ENCODE measurements at regions not wholly inside any gene's neighbourhood (a gene's known extent, or its start where the extent isn't known, plus 50 kb on each side); places are given as distances from the start of the nearest gene placed in this dataset.

DNA sequence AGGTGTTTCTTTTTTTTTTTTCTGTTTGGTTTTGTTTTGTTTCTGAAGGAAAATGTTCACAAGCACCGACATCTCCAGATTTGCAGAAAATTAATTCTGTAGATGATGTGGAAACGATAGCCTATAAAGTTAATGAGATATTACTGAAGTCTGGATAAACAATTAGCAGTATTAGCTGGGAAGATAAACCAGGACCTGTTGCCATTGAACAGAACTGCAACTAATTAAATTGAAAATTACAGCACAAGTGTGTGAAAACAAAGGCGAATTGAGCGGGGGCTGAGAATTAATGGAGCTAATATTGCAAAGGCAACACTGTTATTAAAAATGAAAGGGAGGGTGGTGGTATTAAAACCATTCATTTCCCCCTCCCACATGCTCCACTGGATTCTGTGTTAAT is 107.5 kb upstream of the AJAP1 start:
- TF ChIP-seq, protein P1, sequence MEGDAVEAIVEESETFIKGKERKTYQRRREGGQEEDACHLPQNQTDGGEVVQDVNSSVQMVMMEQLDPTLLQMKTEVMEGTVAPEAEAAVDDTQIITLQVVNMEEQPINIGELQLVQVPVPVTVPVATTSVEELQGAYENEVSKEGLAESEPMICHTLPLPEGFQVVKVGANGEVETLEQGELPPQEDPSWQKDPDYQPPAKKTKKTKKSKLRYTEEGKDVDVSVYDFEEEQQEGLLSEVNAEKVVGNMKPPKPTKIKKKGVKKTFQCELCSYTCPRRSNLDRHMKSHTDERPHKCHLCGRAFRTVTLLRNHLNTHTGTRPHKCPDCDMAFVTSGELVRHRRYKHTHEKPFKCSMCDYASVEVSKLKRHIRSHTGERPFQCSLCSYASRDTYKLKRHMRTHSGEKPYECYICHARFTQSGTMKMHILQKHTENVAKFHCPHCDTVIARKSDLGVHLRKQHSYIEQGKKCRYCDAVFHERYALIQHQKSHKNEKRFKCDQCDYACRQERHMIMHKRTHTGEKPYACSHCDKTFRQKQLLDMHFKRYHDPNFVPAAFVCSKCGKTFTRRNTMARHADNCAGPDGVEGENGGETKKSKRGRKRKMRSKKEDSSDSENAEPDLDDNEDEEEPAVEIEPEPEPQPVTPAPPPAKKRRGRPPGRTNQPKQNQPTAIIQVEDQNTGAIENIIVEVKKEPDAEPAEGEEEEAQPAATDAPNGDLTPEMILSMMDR (conservative IDR thresholded peaks at IDR 0.05; ENCODE audit: low read depth, low read length), result no peak
- no peak for TF ChIP-seq CHD1 (IDR thresholded peaks at IDR 0.05; ENCODE audit: low read depth, low read length)
- TF ChIP-seq MXI1 (IDR thresholded peaks at IDR 0.05; ENCODE audit: borderline replicate concordance, low read depth, low read length), result no peak
- TF ChIP-seq USF2 (IDR thresholded peaks at IDR 0.05; ENCODE audit: low read depth, low read length), result no peak
- no peak for TF ChIP-seq POLR2A (IDR thresholded peaks at IDR 0.05; ENCODE audit: low read depth, low read length)
- no peak for TF ChIP-seq NFE2L2 (IDR thresholded peaks at IDR 0.05; ENCODE audit: low read depth, low read length)
- TF ChIP-seq RCOR1 (IDR thresholded peaks at IDR 0.05; ENCODE audit: insufficient replicate concordance, low read length), result no peak
- no peak for TF ChIP-seq RAD21 (IDR thresholded peaks at IDR 0.05; ENCODE audit: low read length)
- TF ChIP-seq BHLHE40 (IDR thresholded peaks at IDR 0.05; ENCODE audit: low read depth, low read length), result no peak
- TF ChIP-seq SMC3 (IDR thresholded peaks at IDR 0.05; ENCODE audit: low read depth, low read length), result no peak
- TF ChIP-seq MAZ (IDR thresholded peaks at IDR 0.05; ENCODE audit: borderline replicate concordance, low read depth, low read length), result no peak
